Pancreas (tissue), 10 donors: ENCODE measurements at regions not wholly inside any gene's neighbourhood (a gene's known extent, or its start where the extent isn't known, plus 50 kb on each side); places are given as distances from the start of the nearest gene placed in this dataset.
A peak's percentile ranks its signal among the peaks of the same experiment; 100 is the strongest.

Experiments used
- ATAC-seq, 4 donors: fragments of 200-7000 bp; cut with Tn5 transposase; one replicate each; pipeline versions ENCODE4 v1.8.0 to v1.9.1; 2020; ENCODE audit warnings: mild to moderate bottlenecking in 4 of 4, moderate library complexity in 4 of 4
- DNase-seq, 6 donors: peaks; one replicate each; pipeline ENCODE4 v3.0.0-alpha.2; 2020
- FAIRE-seq: peaks from 2 replicates; lab custom pipeline; 2012; peaks lifted over from hg19 to GRCh38; lab: Jason Lieb, UNC
- H3K27ac ChIP-seq, 4 donors: fragments of 200-600 bp; sonication (generic); 1 replicate in 3 of 4; 2 replicates in 1 of 4; pipeline versions ENCODE4 v1.5.0 to v1.8.0; 2020
- H3K27me3 ChIP-seq, 4 donors: fragments of 200-600 bp; one replicate each; pipeline ENCODE4 v1.8.0; 2021
- H3K36me3 ChIP-seq, 3 donors: fragments of 200-600 bp; sonication (generic) in 1 of 3; one replicate each; pipeline versions ENCODE4 v1.5.0 to v1.8.0; 2020 to 2021
- H3K4me1 ChIP-seq, 3 donors: fragments of 200-600 bp; one replicate each; pipeline ENCODE4 v1.8.0; 2021
- H3K4me3 ChIP-seq, 4 donors: fragments of 200-600 bp; sonication (generic) in 2 of 4; one replicate each; pipeline versions ENCODE4 v1.5.0 to v1.8.0; 2020 to 2021
- H3K9me3 ChIP-seq, 4 donors: fragments of 200-600 bp; one replicate each; pipeline ENCODE4 v1.8.0; 2021
- WGBS, 2 donors: extraction: QIAGEN DNeasy Blood & Tissue Kit; methylation state at CpG; one replicate each; pipeline ENCODE4 v1.1.7; 2013; 5-methylcytosine and 5-hydroxymethylcytosine counted together
- intact Hi-C, 3 donors: fragments of 100-400 bp; cut with DNase I; formaldehyde crosslinking; loops; one replicate each; pipeline versions ENCODE4 v1.11.1 to v1.14.2; 2022
- TF ChIP-seq, protein P1 (sequence below), 4 donors: fragments of 200-600 bp; sonication (generic) in 3 of 4; IDR thresholded peaks; one replicate each; pipeline versions ENCODE4 v1.5.0 to v1.8.0; 2021; ENCODE audit warnings: antibody characterized with exemption in 4 of 4
- donor health status: healthy with polysubstance abuse.
- donor health status: DM: no; HTN: no; CAD: no; lungs with moderate emphysema.
- donor health status: DM: no; HTN: no; CAD: no.
- donor health status: control.
- donor health status: control.
- donor health status: Bipolar disorder and iron deficiency.
- donor health status: DM: yes; HTN: yes; CAD: no.
- donor health status: DM: no; HTN: no; CAD: no.
- donor health status: DM: no; HTN: no; CAD: no.
- donor health status: DM: yes; HTN: yes; CAD: no.

DNA sequence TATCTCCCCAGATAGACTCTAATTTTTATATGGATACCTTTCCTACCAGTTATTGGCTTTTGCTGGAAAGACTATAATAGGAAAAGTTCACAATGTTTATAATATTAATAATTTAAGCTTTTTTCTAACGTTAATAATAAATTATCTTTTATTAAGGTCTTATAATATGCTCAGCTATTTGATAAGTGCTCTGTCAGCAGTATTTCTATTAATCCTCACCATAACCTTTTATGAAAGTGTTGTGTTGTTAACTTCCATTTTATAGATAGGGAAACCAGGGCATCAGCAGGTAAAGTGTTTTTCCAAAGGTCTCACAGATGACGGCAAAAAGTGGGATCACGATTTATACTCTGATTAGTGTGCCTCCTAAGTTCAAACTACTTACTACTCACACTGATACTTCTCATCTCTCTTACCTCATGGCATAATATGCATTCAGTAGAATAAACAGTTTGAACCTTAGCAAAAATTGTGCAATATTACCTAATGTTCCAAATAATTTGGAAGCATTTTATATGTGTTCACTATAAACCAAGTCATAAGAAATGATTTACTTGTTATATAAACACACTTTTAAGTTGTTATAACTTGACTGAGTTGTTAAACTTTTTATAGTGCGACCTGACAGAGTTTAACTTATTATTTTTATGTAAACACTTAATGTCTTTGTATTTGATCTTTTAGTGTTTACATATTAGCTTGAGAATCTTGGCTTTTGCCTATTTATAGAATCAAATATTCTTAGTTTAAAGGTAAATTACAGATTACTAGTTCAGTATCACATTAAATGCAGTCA, 274.9 kb upstream of the DCBLD2 start:
- no peak for DNase-seq
- WGBS, 2 donors = 33 to 46% methylated on average over 4 of the region's 4 CpGs
- H3K36me3 ChIP-seq = no peaks in the 10 kb centered on the region
- intact Hi-C loops = loop anchor here in 1 of 3 donors (10.0 kb wide), 1 partner anchor 362 kb away; no protein-coding TSS in a partner anchor
- no peak overlapping the region for H3K4me3 ChIP-seq
- H3K4me1 ChIP-seq = no peaks in the 10 kb centered on the region
- no peak for FAIRE-seq
- H3K9me3 ChIP-seq = no peaks in the 10 kb centered on the region
- TF ChIP-seq, protein P1, sequence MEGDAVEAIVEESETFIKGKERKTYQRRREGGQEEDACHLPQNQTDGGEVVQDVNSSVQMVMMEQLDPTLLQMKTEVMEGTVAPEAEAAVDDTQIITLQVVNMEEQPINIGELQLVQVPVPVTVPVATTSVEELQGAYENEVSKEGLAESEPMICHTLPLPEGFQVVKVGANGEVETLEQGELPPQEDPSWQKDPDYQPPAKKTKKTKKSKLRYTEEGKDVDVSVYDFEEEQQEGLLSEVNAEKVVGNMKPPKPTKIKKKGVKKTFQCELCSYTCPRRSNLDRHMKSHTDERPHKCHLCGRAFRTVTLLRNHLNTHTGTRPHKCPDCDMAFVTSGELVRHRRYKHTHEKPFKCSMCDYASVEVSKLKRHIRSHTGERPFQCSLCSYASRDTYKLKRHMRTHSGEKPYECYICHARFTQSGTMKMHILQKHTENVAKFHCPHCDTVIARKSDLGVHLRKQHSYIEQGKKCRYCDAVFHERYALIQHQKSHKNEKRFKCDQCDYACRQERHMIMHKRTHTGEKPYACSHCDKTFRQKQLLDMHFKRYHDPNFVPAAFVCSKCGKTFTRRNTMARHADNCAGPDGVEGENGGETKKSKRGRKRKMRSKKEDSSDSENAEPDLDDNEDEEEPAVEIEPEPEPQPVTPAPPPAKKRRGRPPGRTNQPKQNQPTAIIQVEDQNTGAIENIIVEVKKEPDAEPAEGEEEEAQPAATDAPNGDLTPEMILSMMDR (IDR thresholded peaks at IDR 0.05) = no peak
- H3K27me3 ChIP-seq = no peaks in the 10 kb centered on the region
- H3K27ac ChIP-seq = no peak overlapping the region
- ATAC-seq = no peak

DNA sequence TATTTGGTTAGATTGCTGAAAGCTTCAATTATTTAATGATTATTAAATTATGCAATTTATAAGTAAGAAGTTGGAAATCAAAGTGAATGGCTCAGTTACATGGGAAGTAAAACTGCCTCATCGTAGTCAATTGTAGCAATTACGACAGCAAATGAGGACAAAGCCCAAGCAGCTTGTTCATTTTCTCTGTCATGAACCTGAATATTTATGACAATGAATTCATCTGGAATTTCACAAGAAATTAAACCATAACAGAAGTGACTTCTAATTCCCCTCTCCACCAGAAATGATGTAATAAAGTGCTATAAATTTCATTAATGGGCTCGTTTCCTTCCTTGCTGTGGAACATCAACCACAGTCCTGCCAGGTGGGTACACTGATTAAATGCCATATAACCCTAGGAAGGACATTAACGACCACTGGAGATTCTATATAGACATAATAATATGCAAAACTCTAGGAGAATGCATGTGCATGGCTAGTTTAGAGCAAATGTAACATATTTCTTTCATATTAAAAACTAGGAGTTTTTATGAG, 273.8 kb upstream of the DCBLD2 start:
- WGBS, 2 donors = 49 to 53% methylated on average over 4 of the region's 4 CpGs
- FAIRE-seq (no peak), ATAC-seq (no peak), DNase-seq (no peak)
- no peaks in the 10 kb centered on the region for H3K36me3 ChIP-seq
- no peak overlapping the region for H3K27ac ChIP-seq
- no peaks in the 10 kb centered on the region for H3K9me3 ChIP-seq
- TF ChIP-seq, protein P1 (IDR thresholded peaks at IDR 0.05) = no peak
- no peak overlapping the region for H3K4me3 ChIP-seq
- no peaks in the 10 kb centered on the region for H3K4me1 ChIP-seq
- intact Hi-C loops = loop anchor here in 1 of 3 donors (10.0 kb wide), 1 partner anchor 361 kb away; no protein-coding TSS in a partner anchor
- no peaks in the 10 kb centered on the region for H3K27me3 ChIP-seq

DNA sequence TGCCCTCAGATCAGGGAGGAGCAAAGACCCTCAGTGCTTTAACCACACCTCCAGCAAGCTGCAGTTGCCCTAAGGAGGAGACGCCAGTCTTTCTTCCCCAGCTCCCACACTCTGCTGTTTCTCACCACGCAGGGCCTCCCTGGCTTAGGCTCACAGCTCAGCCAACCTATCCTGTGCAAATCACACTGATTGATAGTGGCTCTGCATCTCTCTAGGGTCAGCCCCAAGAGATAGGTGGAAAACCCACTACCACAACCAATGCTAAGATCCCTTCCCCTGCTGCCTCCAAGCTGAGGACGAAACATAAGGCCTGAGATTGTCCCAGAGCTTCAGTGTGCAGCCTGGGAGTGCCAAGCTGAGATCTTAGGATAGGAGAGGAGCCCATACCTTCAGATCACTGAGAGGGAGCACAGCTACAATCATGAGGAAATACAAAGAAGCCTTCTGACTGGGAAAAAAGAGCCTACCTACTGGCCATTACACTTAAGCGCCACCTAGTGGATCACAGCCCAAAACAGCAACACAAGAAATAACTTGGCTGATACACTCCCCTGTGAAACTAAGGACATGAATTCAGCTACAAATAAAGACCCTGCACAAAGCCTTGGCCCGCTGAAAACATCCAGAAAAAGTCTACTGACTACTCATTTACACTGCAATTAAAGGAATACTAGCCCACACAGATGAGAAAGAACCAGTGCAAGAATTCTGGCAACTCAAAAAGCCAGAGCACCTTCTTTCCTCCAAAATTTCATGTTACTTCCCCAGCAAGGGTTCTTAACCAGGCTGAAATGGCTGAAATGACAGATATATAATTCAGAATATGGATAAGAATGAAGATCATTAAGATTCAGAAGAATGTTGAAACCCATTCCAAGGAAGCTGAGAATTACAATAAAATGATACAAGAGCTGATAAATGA, 271.5 kb upstream of the DCBLD2 start:
- Histone ChIP-seq H3K27me3 (no peaks in the 10 kb centered on the region), H3K4me3 (no peak overlapping the region), H3K27ac (no peak overlapping the region), H3K9me3 (no peaks in the 10 kb centered on the region), H3K36me3 (no peaks in the 10 kb centered on the region), H3K4me1 (no peaks in the 10 kb centered on the region)
- 36 to 41% methylated on average over 5 of the region's 5 CpGs for WGBS, 2 donors
- intact Hi-C loops = loop anchor here in 1 of 3 donors (10.0 kb wide), 1 partner anchor 358 kb away; no protein-coding TSS in a partner anchor
- ATAC-seq (peak in 3 of 4 donors; percentile 68 to 78 (median 73)), DNase-seq (peak; percentile 9 to 46 (median 33)), FAIRE-seq (no peak)
- TF ChIP-seq, protein P1 (IDR thresholded peaks at IDR 0.05) = peak in 3 of 4 donors; percentile 45 to 50 (median 47)

DNA sequence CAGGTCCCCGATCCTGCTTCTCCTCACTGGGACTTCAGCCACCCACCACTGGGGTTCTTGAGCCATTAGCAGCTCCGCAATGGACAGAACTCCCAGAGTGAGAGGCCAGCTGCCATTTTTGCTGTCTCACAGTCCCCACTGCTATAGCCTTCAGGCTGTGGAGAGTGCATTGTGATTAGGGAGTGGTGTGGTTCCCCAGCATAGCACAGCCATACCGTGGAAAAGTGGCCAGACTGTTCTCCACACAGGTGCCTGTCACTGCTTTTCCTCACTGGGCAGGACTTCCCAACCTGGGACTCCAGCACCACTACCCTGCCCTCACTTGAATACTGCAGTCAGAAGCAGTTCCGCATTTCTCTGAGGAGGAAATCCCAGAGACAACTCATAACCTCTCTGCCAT, 270.3 kb upstream of the DCBLD2 start:
- Histone ChIP-seq H3K27ac (no peak overlapping the region), H3K36me3 (no peaks in the 10 kb centered on the region), H3K4me1 (no peaks in the 10 kb centered on the region), H3K9me3 (no peaks in the 10 kb centered on the region), H3K4me3 (no peak overlapping the region), H3K27me3 (no peaks in the 10 kb centered on the region)
- intact Hi-C loops = loop anchor here in 1 of 3 donors (10.0 kb wide), 1 partner anchor 357 kb away; no protein-coding TSS in a partner anchor
- TF ChIP-seq, protein P1 (IDR thresholded peaks at IDR 0.05) = no peak
- DNase-seq (peak in 2 of 6 donors; percentile 10 to 34), ATAC-seq (no peak), FAIRE-seq (no peak)
- WGBS, 2 donors = 63 to 66% methylated on average over 4 of the region's 4 CpGs
